ENCODE measurements at regions not wholly inside any gene's neighbourhood (a gene's known extent, or its start where the extent isn't known, plus 50 kb on each side); places are given as distances from the start of the nearest gene placed in this dataset.
"Not testable (repeated sequence)": the region's sequence is repeated elsewhere in the genome, so short reads cannot be mapped to it uniquely, and the experiment has no call there.

GRCh38 chr11:3450822-3451221 lies 71.9 kb upstream of the ZNF195 start:
- not testable (repeated sequence) for TF ChIP-seq CREB5 (CRISPR knock-in tag; IDR thresholded peaks at IDR 0.05; ENCODE audit: low read depth); ARNTL (CRISPR knock-in tag; IDR thresholded peaks at IDR 0.05; ENCODE audit: borderline replicate concordance, low read depth); ZFP3 (CRISPR knock-in tag; IDR thresholded peaks at IDR 0.05); TOX (CRISPR knock-in tag; IDR thresholded peaks at IDR 0.05; ENCODE audit: borderline replicate concordance); PATZ1 (CRISPR knock-in tag; IDR thresholded peaks at IDR 0.05; ENCODE audit: borderline replicate concordance); BACH2 (CRISPR knock-in tag; IDR thresholded peaks at IDR 0.05; ENCODE audit: borderline replicate concordance); GLIS3 (CRISPR knock-in tag; IDR thresholded peaks at IDR 0.05); OSR1 (CRISPR knock-in tag; IDR thresholded peaks at IDR 0.05)
